Midbrain (tissue), 1 donor: ENCODE measurements at regions not wholly inside any gene's neighbourhood (a gene's known extent, or its start where the extent isn't known, plus 50 kb on each side); places are given as distances from the start of the nearest gene placed in this dataset.
"Not testable (repeated sequence)": the region's sequence is repeated elsewhere in the genome, so short reads cannot be mapped to it uniquely, and the experiment has no call there.

Experiments
- DNase-seq: peaks from one replicate; lab custom pipeline; 2025; lab: John Stamatoyannopoulos, UW

- DNase-seq, result no peak
Measured at GRCh38 chr2:428591-428990, 140.7 kb upstream of the ALKAL2 start.

DNA sequence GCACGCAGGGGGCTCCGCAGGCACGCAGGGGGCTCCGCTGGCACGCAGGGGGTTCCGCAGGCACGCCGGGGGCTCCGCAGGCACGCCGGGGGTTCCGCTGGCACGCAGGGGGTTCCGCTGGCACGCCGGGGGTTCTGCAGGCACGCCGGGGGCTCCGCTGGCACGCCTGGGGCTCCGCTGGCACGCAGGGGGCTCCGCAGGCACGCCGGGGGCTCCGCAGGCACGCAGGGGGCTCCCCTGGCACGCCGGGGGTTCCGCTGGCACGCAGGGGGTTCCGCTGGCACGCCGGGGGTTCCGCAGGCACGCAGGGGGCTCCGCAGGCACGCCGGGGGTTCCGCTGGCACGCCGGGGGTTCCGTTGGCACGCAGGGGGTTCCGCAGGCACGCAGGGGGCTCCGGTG, 138.8 kb upstream of the ALKAL2 start:
- DNase-seq, result not testable (repeated sequence)

GRCh38 chr2:425947-426346, 138.1 kb upstream of the ALKAL2 start:
- DNase-seq, result no peak

GRCh38 chr2:425243-425642, 137.4 kb upstream of the ALKAL2 start:
- DNase-seq, result no peak

- no peak for DNase-seq
Measured at GRCh38 chr2:424306-425171, 136.6 kb upstream of the ALKAL2 start.

DNA sequence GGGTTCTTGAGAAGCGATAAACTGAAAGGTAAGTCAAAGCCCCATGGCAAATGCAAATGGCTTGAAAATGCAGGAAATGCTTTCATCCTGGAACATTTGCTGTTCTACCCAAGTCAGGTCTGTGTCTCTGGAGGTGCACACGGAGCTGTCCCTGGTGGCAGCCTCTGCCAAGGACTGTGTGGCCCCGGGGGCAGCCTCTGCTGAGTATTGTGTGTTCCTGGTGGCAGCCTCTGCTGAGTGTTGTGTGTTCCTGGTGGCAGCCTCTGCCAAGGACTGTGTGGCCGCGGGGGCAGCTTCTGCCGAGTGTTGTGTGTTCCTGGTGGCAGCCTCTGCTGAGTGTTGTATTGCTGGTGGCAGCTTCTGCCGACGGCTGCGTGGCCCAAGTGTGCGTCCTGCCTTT, 135.6 kb upstream of the ALKAL2 start:
- no peak for DNase-seq

DNA sequence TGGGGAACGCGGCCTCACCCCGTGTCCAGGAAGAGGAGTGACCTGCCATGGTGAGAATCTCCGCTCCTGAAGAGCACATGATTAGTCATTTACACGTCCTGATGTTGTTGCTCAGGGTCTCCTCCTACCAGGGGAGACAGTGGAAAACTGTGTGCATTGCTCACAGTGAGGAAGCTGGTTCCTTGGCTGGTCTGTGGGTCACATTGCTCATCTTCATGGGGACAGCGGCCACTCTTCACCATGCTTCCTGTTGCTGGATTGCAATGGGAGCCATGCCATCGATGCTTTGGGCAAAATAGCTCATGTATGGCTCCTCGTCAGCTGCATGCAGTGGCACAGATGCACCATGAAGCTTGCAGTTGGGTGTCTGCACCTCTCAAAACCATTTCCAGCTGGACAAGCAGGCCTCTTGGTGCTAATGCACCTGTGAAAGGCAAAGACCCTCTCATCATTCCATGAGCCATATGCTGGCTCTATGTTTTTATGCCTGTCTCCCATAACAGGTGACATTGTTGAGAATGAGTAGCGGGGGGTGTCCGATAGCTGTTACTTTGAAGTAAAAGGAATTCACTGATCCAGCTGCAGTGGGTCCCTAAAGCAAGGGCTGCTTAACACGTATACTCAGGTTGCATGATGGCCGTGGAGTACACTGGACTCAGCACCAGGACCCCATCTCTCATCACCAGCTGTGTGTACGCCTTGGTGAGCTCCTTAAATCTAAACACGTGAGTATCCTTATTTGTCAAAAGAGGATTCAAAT, 135.0 kb upstream of the ALKAL2 start:
- no peak for DNase-seq

DNA sequence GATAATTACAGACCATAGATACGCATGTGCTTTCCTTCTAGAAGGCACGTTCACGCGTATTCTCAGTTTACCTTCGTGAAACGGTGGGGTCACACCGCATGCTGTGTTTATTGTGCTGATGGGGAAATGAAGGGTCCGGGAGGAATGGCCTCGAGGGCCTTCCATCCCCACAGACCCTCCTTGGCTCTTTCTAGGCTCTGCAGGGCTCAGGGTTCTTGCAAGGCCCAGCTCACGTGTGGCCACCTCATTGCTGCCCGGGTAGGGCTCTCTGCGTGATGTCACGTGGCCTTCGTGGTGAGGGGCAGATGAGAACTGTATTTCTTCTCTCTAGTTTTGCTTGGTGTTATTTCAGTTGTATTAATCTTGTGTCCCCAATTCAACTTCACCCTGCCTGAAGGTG, 133.5 kb upstream of the ALKAL2 start:
- DNase-seq, result no peak

- DNase-seq, result no peak
Measured at GRCh38 chr2:419687-420317, 131.9 kb upstream of the ALKAL2 start.

DNA sequence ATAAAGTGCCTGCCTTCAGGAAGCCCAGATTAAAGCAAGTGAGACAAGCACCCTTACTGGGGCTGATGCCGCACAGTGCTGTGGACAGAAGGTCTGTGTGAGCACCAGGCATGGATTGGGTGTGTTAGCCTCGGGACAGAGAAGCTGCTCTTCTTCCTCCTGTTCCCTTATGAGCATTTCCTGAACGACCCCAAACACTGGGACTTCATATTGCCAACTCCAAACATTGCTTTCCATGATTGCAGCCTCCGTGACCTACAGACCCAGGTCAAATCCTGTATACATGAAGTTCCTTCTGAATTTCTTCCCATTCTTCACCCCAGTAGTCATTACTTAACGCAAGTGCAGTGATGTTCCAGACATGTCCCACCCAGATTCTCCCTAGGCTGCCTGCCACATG, 129.8 kb upstream of the ALKAL2 start:
- DNase-seq, result no peak

- no peak for DNase-seq
Measured at GRCh38 chr2:417006-417405, 129.1 kb upstream of the ALKAL2 start.

- DNase-seq, result no peak
Measured at GRCh38 chr2:415986-416610, 128.2 kb upstream of the ALKAL2 start.

DNA sequence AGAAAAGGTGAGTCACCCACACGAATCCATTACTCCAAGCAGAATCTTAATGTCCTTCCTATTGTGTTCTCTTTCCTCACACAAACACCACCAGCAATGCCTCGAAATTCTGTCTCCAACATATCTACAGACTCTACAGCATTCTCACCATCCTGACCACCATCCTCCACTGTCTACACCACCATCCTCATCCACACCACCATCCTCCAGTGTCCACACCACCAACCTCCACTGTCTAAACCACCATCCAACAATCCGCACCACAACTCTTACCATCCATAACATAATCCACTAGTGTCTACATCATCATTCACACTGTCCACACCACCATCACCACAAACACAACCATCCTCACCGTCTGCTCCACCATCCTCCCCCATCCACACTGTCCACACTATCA, 121.6 kb upstream of the ALKAL2 start:
- no peak for DNase-seq

- DNase-seq, result no peak
Measured at GRCh38 chr2:407630-408029, 119.7 kb upstream of the ALKAL2 start.

- DNase-seq, result no peak
Measured at GRCh38 chr2:406876-407275, 119.0 kb upstream of the ALKAL2 start.

DNA sequence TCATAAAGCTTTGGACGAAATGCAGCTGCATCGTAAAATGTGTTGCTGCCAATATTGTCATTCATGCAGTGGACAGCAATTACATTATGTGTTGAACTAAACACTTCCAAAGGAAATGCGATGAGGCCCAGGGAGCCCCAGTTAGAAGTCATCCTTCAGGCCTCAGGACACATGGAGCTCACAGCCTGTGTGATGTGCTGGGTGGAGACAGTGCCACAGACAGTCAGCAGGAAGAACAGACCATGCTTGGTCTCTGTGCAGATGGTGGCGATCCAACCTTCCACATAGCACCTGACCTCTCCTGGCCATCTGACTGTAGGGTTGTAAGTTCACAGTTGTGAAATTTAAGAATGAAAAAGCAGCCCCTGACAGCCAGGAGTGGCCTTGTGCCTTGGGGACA, 118.3 kb upstream of the ALKAL2 start:
- no peak for DNase-seq

GRCh38 chr2:404581-404980, 116.7 kb upstream of the ALKAL2 start:
- no peak for DNase-seq

DNA sequence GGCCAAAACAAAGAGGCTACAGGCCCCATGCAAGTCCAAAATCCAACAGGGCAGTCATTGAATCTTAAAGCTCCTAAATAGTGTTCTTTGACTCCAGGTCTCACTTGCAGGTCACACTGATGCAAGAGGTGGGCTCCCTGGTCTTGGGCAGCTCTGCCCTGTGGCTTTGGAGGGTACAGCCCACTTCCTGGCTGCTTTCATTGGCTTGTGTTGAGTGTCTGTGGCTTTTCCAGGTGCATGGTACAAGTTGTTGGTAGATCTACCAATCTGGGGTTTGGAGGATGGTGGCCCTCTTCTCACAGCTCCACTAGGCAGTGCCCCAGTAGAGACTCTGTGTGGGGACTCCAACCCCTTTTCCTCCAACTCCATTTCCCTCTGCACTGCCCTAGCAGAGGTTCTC, 115.8 kb upstream of the ALKAL2 start:
- no peak for DNase-seq

DNA sequence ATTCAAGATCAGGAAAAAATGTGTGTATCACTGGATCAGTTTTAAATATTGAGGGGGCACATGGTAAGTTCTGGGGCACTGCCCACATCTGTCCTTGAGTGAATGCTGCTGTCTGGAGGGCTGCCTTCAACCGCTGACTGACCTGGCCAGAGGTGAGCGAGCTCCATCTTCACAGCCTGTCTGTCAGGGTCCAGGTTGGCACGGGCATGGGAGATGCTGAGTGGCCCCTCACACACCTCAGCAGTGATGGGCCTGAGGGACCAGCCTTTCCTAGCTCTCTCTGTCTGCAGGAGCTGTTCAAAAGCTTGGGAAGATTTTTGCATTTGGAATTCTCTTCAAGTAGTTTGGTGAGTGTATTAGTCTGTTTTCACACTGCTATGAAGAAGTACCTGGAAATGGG, 114.8 kb upstream of the ALKAL2 start:
- DNase-seq, result no peak

DNA sequence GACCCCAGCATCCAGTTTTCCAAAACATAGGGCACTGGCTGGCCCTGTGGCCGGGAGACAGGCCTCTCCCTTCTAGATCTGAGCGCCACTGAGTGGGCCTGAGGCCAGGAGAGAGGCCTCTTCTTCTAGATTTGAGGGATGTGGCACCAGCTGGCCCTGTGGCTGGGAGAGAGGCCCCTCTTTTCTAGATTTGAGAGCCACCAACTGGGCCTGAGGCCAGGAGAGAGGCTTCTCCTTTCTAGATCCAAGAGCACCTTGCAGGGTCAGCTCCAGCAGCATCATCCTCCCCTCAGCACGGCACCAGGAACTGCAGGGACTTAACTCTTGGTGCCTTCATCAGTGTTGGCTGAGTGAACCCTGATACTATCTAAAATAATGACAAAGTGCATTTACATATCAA, 114.3 kb upstream of the ALKAL2 start:
- no peak for DNase-seq

DNA sequence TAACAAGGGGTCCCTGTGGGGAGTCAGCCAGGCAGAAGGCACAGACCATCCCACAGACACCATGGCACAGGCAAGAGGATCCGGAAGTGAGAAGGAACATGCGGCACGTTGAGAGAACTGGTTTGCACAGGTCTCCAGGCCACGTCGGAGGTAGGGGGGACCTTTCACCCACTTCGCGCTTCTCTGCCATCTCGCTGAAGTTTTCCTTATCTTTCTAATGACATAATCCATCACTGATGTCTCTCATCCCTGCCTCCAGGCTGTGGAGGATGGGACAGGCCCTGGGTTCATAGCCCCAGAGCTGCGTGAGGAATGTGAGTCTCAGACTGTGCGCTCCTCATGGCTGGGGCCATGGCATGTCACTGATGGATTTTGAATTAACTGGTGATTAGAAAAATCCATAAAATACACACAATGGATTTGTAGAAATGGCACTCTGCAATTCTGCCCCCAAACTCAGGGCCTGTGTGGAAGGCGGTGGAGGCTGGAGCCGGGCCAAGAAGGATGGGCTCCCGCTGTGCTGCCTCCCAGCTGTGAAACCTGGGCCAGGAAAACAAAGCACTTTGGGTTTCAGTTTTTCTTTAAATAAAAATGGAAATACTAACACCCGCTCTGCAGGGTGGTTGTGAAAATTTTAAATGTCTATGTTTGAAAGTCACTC, 113.3 kb upstream of the ALKAL2 start:
- no peak for DNase-seq

GRCh38 chr2:397926-398325, 110.0 kb upstream of the ALKAL2 start:
- DNase-seq, result no peak
